CD4-positive, CD25-positive, alpha-beta regulatory T cell (primary cell): ENCODE measurements at regions not wholly inside any gene's neighbourhood (a gene's known extent, or its start where the extent isn't known, plus 50 kb on each side); places are given as distances from the start of the nearest gene placed in this dataset.
"Not testable (repeated sequence)": the region's sequence is repeated elsewhere in the genome, so short reads cannot be mapped to it uniquely, and the experiment has no call there.

ENCODE experiments used
- ATAC-seq, 2 donors: fragments of 150-1000 bp; cut with Tn5 transposase; one replicate each; pipeline ENCODE4 v1.10.0; 2021; ENCODE audit warnings: low read depth in 2 of 2, moderate number of reproducible peaks in 2 of 2, moderate library complexity in 1 of 2
- DNase-seq, 3 donors: peaks; one replicate each; pipeline versions ENCODE4 v3.0.0 to v3.0.0-alpha.2; 2012 to 2022; ENCODE audit warnings: mixed read lengths in 1 of 3
- H3K27ac ChIP-seq: one replicate; pipeline ENCODE4 v1.7.0; 2013; ENCODE audit warnings: mild to moderate bottlenecking, low read length; ENCODE audit not compliant: insufficient read depth, poor library complexity, severe bottlenecking
- H3K27me3 ChIP-seq: one replicate; pipeline ENCODE4 v1.7.0; 2013; ENCODE audit warnings: low read length; ENCODE audit not compliant: control insufficient read depth, insufficient read depth
- H3K36me3 ChIP-seq: one replicate; pipeline ENCODE4 v1.7.0; 2013; ENCODE audit warnings: mild to moderate bottlenecking, low read length, moderate library complexity; ENCODE audit not compliant: control insufficient read depth, insufficient read depth
- H3K4me1 ChIP-seq: 2 replicates; pipeline ENCODE4 v1.7.0; 2013; ENCODE audit warnings: mild to moderate bottlenecking, low read length; ENCODE audit not compliant: insufficient read depth, control insufficient read depth, poor library complexity, severe bottlenecking
- H3K4me3 ChIP-seq: one replicate; pipeline ENCODE4 v1.7.0; 2013; ENCODE audit warnings: low read depth, mild to moderate bottlenecking, low read length, moderate library complexity
- H3K9me3 ChIP-seq, 2 experiments: 1 replicate in 1 of 2; 2 replicates in 1 of 2; pipeline ENCODE4 v1.7.0; 2013; ENCODE audit warnings: low read length in 2 of 2, mild to moderate bottlenecking in 1 of 2, moderate library complexity in 1 of 2; ENCODE audit not compliant: control insufficient read depth in 2 of 2
- H3K27ac Mint-ChIP-seq, 3 donors: one replicate each; pipeline ENCODE4 v1.8.0; 2020 to 2022; ENCODE audit warnings: mild to moderate bottlenecking in 3 of 3, mixed read lengths in 3 of 3, moderate library complexity in 2 of 3
- H3K27me3 Mint-ChIP-seq: one replicate; pipeline ENCODE4 v1.8.0; 2022; ENCODE audit warnings: mild to moderate bottlenecking, mixed read lengths
- H3K36me3 Mint-ChIP-seq: one replicate; pipeline ENCODE4 v1.8.0; 2020; ENCODE audit warnings: mixed read lengths
- H3K4me1 Mint-ChIP-seq, 4 donors: one replicate each; pipeline ENCODE4 v1.8.0; 2020 to 2022; ENCODE audit warnings: mixed read lengths in 4 of 4, mild to moderate bottlenecking in 1 of 4
- H3K4me3 Mint-ChIP-seq, 4 donors: one replicate each; pipeline ENCODE4 v1.8.0; 2020 to 2022; ENCODE audit warnings: mild to moderate bottlenecking in 4 of 4, mixed read lengths in 4 of 4, moderate library complexity in 3 of 4
- H3K9me3 Mint-ChIP-seq, 7 donors: one replicate each; pipeline ENCODE4 v1.8.0; 2020 to 2022; ENCODE audit warnings: mixed read lengths in 7 of 7, mild to moderate bottlenecking in 3 of 7, moderate library complexity in 2 of 7

DNA sequence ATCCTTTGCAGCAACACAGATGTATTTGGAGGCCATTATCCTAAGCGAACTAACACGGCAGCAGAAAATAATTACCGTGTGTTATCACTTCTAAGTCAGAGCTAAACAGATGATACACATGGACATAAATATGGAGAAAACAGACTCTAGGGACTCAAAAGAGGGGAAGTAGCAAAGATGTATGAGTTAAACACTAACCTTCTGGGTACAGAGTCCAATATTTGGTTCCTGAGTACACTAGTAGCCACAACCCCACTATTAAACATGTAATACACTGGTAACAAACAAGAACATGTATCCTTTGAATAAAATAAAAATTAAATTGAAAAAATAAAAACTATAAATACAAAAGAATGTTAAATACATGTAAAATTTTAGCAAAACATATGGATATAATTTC is 118.0 kb upstream of the SLITRK5 start:
- Histone ChIP-seq H3K4me1 (no peaks in the 10 kb centered on the region), H3K36me3 (no peaks in the 10 kb centered on the region), H3K27me3 (no peaks in the 10 kb centered on the region), H3K27ac (no peak overlapping the region), H3K9me3 (no peaks in the 10 kb centered on the region), H3K4me3 (no peak overlapping the region)
- H3K36me3 Mint-ChIP-seq: no peaks in the 10 kb centered on the region
- no peaks in the 10 kb centered on the region for H3K27me3 Mint-ChIP-seq
- DNase-seq (no peak), ATAC-seq (no peak)
- H3K4me3 Mint-ChIP-seq: no peak overlapping the region
- H3K9me3 Mint-ChIP-seq: peaks cover 0 to 12% (median 2%) of the 10 kb centered on the region in 7 donors
- no peaks in the 10 kb centered on the region for H3K4me1 Mint-ChIP-seq
- no peak overlapping the region for H3K27ac Mint-ChIP-seq

- Mint-ChIP-seq H3K36me3 (no peaks in the 10 kb centered on the region), H3K27me3 (no peaks in the 10 kb centered on the region)
These were observed 117.1 kb upstream of the SLITRK5 start for GRCh38 chr13:87554045-87554444.

DNA sequence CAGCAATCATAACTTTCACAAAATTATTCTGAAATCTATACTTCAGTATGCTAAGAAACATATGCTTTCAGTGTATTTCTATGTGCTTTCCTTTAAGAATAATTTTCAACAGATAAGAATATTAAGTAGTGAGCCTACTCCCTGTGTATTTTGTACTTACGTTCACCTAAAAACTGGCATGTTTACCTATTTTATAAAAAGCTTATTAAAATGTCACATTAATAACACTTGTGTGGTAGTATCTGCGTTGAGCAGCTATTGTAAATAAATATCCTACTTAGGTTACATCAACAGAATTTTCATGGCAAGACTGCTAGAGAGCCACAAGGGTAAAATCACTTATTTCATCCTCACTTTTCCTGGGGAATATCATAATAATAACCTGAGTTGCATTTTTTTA is 113.4 kb upstream of the SLITRK5 start:
- H3K4me1 ChIP-seq: no peaks in the 10 kb centered on the region
- Mint-ChIP-seq H3K36me3 (no peaks in the 10 kb centered on the region), H3K4me1 (no peaks in the 10 kb centered on the region), H3K27ac (no peak overlapping the region), H3K9me3 (peaks cover 0 to 27% (median 6%) of the 10 kb centered on the region in 7 donors), H3K27me3 (no peaks in the 10 kb centered on the region), H3K4me3 (no peak overlapping the region)
- DNase-seq: no peak
- H3K4me3 ChIP-seq: no peak overlapping the region
- H3K9me3 ChIP-seq: peaks cover 0 to 6% of the 10 kb centered on the region in 2 experiments
- no peak for ATAC-seq
- H3K36me3 ChIP-seq: no peaks in the 10 kb centered on the region
- no peak overlapping the region for H3K27ac ChIP-seq
- H3K27me3 ChIP-seq: no peaks in the 10 kb centered on the region

More at GRCh38 chr13:87554045-87554444, 117.1 kb upstream of the SLITRK5 start:
- Histone ChIP-seq H3K36me3 (no peaks in the 10 kb centered on the region), H3K4me1 (no peaks in the 10 kb centered on the region), H3K27me3 (no peaks in the 10 kb centered on the region), H3K27ac (no peak overlapping the region), H3K9me3 (no peaks in the 10 kb centered on the region), H3K4me3 (no peak overlapping the region)
- H3K9me3 Mint-ChIP-seq: peaks cover 0 to 15% (median 2%) of the 10 kb centered on the region in 7 donors
- no peak for DNase-seq
- H3K4me1 Mint-ChIP-seq: no peaks in the 10 kb centered on the region
- H3K4me3 Mint-ChIP-seq: no peak overlapping the region
- ATAC-seq: no peak
- no peak overlapping the region for H3K27ac Mint-ChIP-seq

GRCh38 chr13:87561580-87561979 is 109.6 kb upstream of the SLITRK5 start:
- H3K4me3 Mint-ChIP-seq, H3K36me3 ChIP-seq, ATAC-seq, DNase-seq, H3K27ac Mint-ChIP-seq, H3K4me1 Mint-ChIP-seq, H3K27ac ChIP-seq, H3K4me1 ChIP-seq, H3K4me3 ChIP-seq, H3K27me3 ChIP-seq, H3K9me3 ChIP-seq, H3K27me3 Mint-ChIP-seq, H3K36me3 Mint-ChIP-seq: not testable (repeated sequence)
- peaks cover 0 to 22% (median 7%) of the 10 kb centered on the region in 7 donors for H3K9me3 Mint-ChIP-seq

DNA sequence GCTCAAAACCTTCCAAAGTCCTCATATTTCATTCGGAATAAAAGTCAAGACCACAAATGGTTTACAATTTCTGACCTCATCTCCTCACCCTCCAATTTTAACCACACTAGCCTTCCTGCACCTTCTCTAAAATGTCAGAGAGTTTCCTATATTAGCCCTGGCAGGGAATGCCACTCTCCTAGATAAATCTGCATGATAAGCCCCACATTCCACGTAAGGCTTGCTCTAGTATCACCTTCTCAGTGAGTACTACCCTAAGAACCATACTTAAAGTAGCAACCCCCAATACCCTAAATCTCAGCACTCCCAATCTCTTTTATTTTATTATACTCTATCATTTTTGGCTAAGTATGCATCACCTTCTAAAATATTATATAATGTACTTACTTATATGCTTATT is 100.5 kb upstream of the SLITRK5 start:
- Histone ChIP-seq H3K27me3 (no peaks in the 10 kb centered on the region), H3K4me1 (no peaks in the 10 kb centered on the region), H3K27ac (no peak overlapping the region), H3K4me3 (no peak overlapping the region), H3K9me3 (peaks cover 0 to 3% of the 10 kb centered on the region in 2 experiments), H3K36me3 (no peaks in the 10 kb centered on the region)
- Mint-ChIP-seq H3K36me3 (no peaks in the 10 kb centered on the region), H3K27me3 (no peaks in the 10 kb centered on the region), H3K9me3 (peaks cover 0 to 16% (median 4%) of the 10 kb centered on the region in 7 donors), H3K4me3 (no peak overlapping the region), H3K27ac (no peak overlapping the region), H3K4me1 (no peaks in the 10 kb centered on the region)
- ATAC-seq (no peak), DNase-seq (no peak)

DNA sequence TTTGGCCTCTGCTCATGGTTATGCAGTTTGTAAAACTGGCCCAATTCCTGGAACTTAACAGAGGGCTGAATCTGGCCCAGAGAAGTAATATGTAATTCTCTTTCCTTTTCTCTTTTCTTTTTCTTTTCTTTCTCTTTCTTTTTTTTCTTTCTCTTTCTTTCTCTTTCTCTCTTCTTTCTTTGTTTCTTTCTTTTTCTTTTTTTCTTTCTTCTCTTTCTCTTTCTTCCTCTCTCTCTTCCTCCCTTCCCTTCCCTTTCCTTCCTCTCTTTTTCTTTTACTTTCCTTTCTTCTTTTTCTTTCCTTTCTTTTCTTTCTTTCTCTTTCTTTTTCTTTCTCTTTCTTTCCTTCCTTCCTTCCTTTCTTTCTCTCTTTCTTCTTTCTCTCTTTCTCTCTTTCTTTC is 88.8 kb upstream of the SLITRK5 start:
- Mint-ChIP-seq H3K27ac (peak overlapping the region in 1 of 3 donors; percentile 5), H3K4me1 (no peaks in the 10 kb centered on the region), H3K4me3 (no peak overlapping the region), H3K36me3 (no peaks in the 10 kb centered on the region), H3K27me3 (no peaks in the 10 kb centered on the region), H3K9me3 (peaks cover 5 to 21% (median 12%) of the 10 kb centered on the region in 7 donors)
- Histone ChIP-seq H3K27me3 (no peaks in the 10 kb centered on the region), H3K4me3 (no peak overlapping the region), H3K9me3 (peaks cover 1 to 4% of the 10 kb centered on the region in 2 experiments), H3K36me3 (no peaks in the 10 kb centered on the region), H3K27ac (no peak overlapping the region), H3K4me1 (no peaks in the 10 kb centered on the region)
- ATAC-seq (no peak), DNase-seq (no peak)

- ATAC-seq: no peak
- Histone ChIP-seq H3K27me3 (no peaks in the 10 kb centered on the region), H3K9me3 (no peaks in the 10 kb centered on the region), H3K27ac (no peak overlapping the region), H3K4me3 (no peak overlapping the region), H3K36me3 (no peaks in the 10 kb centered on the region), H3K4me1 (no peaks in the 10 kb centered on the region)
- Mint-ChIP-seq H3K27ac (no peak overlapping the region), H3K27me3 (no peaks in the 10 kb centered on the region), H3K4me3 (no peak overlapping the region), H3K9me3 (peaks cover 0 to 24% (median 6%) of the 10 kb centered on the region in 7 donors), H3K4me1 (no peaks in the 10 kb centered on the region), H3K36me3 (no peaks in the 10 kb centered on the region)
- DNase-seq: no peak
These were observed 80.7 kb upstream of the SLITRK5 start for GRCh38 chr13:87590518-87590917.

DNA sequence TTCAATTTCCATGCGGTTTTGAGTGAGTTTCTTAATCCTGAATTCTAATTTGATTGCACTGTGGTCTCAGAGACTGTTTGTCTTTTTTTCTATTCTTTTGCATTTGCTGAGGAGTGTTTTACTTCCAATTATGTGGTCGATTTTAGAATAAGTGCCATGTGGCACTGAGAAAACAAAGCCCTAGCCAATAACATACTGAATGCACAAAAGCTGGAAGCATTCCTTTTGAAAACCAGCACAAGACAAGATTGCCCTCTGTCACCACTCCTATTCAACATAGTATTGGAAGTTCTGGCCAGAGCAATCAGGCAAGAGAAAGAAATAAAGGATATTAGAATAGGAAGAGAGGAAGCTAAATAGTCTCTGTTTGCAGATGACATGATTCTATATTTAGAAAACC is 66.7 kb upstream of the SLITRK5 start:
- H3K36me3 ChIP-seq, H3K4me1 Mint-ChIP-seq, H3K9me3 ChIP-seq, H3K27ac ChIP-seq, H3K27me3 ChIP-seq, H3K27ac Mint-ChIP-seq, H3K4me1 ChIP-seq, H3K4me3 Mint-ChIP-seq, DNase-seq, H3K4me3 ChIP-seq, H3K27me3 Mint-ChIP-seq, H3K36me3 Mint-ChIP-seq, ATAC-seq: not testable (repeated sequence)
- H3K9me3 Mint-ChIP-seq: peaks cover 3 to 27% (median 10%) of the 10 kb centered on the region in 7 donors
